ENCODE measurements at regions not wholly inside any gene's neighbourhood (a gene's known extent, or its start where the extent isn't known, plus 50 kb on each side); places are given as distances from the start of the nearest gene placed in this dataset.
"Not testable (repeated sequence)": the region's sequence is repeated elsewhere in the genome, so short reads cannot be mapped to it uniquely, and the experiment has no call there.

GRCh38 chr4:177251237-177251636 is 58.4 kb upstream of the NEIL3 start:
- Histone ChIP-seq H3K4me1 (ENCODE audit: insufficient read depth, low read length) (peaks cover 6% of the 10 kb centered on the region), H3K27ac (ENCODE audit: low read depth, low read length) (no peak overlapping the region), H3K9me3 (ENCODE audit: low read length) (no peaks in the 10 kb centered on the region), H3K4me3 (ENCODE audit: low read depth in 1 of 2, low read length in 2 of 2) (no peak overlapping the region), H3K27me3 (ENCODE audit: control insufficient read depth in 1 of 2, insufficient read depth in 2 of 2, low read length in 2 of 2) (no peaks in the 10 kb centered on the region), H3K9ac (ENCODE audit: low read length) (no peak overlapping the region), H3K36me3 (ENCODE audit: insufficient read depth, low read length) (no peaks in the 10 kb centered on the region)

- Histone ChIP-seq H3K27me3 (ENCODE audit: control insufficient read depth in 1 of 2, insufficient read depth in 2 of 2, low read length in 2 of 2) (no peaks in the 10 kb centered on the region), H3K27ac (ENCODE audit: low read depth, low read length) (no peak overlapping the region), H3K9me3 (ENCODE audit: low read length) (no peaks in the 10 kb centered on the region), H3K9ac (ENCODE audit: low read length) (no peak overlapping the region), H3K4me3 (ENCODE audit: low read depth in 1 of 2, low read length in 2 of 2) (no peak overlapping the region), H3K4me1 (ENCODE audit: insufficient read depth, low read length) (no peaks in the 10 kb centered on the region), H3K36me3 (ENCODE audit: insufficient read depth, low read length) (no peaks in the 10 kb centered on the region)
These were observed 54.3 kb upstream of the NEIL3 start for GRCh38 chr4:177255359-177255758.

GRCh38 chr4:177256950-177257349 is 52.7 kb upstream of the NEIL3 start:
- H3K4me1 ChIP-seq (ENCODE audit: insufficient read depth, low read length), result no peaks in the 10 kb centered on the region
- no peaks in the 10 kb centered on the region for H3K9me3 ChIP-seq (ENCODE audit: low read length)
- no peaks in the 10 kb centered on the region for H3K36me3 ChIP-seq (ENCODE audit: insufficient read depth, low read length)
- H3K27me3 ChIP-seq (ENCODE audit: control insufficient read depth in 1 of 2, insufficient read depth in 2 of 2, low read length in 2 of 2), result no peaks in the 10 kb centered on the region
- no peak overlapping the region for H3K27ac ChIP-seq (ENCODE audit: low read depth, low read length)
- no peak overlapping the region for H3K9ac ChIP-seq (ENCODE audit: low read length)
- no peak overlapping the region for H3K4me3 ChIP-seq (ENCODE audit: low read depth in 1 of 2, low read length in 2 of 2)

- H3K4me1 ChIP-seq (ENCODE audit: insufficient read depth, low read length); H3K4me3 ChIP-seq (ENCODE audit: low read depth in 1 of 2, low read length in 2 of 2); H3K36me3 ChIP-seq (ENCODE audit: insufficient read depth, low read length); H3K27me3 ChIP-seq (ENCODE audit: control insufficient read depth in 1 of 2, insufficient read depth in 2 of 2, low read length in 2 of 2); H3K9ac ChIP-seq (ENCODE audit: low read length); H3K27ac ChIP-seq (ENCODE audit: low read depth, low read length); H3K9me3 ChIP-seq (ENCODE audit: low read length): not testable (repeated sequence)
These were observed 50.2 kb upstream of the NEIL3 start for GRCh38 chr4:177259466-177259865.

Measured in muscle layer of colon (tissue), 2 donors.